ENCODE measurements at regions not wholly inside any gene's neighbourhood (a gene's known extent, or its start where the extent isn't known, plus 50 kb on each side); places are given as distances from the start of the nearest gene placed in this dataset.

DNA sequence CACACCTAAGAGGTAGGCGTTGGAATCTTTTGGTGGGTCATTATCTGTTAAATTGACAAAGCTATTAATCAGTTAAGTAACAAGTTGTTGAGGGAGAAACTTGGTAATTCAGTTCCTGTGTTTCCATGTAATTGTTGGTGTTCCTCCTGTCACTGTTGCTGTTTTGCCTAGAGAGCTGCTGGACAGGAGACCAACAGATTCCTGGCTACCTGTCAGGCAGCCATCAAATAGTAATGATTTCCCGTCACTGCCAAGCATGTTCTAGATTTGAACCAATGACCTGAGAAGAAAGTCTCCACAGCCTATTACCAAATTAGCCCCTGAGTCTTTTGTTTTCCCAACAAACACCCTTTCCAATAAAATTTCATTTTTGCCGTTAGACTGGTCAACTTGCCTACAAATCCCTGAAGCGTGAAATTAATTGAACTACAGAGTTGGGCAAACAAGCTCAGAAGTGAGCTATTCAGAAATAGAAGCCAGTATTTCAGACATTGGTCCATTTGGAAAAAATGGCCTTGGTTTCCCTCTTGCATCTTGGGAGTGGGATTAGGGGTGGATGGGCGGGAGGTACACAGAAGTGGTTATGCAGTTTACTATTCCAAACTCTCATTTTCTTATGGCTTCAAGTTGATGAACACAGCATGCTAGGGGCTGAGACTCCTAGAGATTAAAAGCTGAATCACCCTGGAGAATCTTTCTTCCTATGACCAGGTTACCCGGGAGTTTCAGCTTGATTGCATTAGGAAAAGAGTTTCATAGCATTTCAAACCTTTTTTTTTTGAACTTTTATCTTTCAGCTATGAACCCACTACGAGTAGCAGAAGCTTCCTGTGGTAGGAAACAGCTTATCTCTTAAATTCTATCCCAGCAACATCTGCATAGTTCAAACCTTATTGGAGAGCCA, 262.8 kb upstream of the MAF start:
- WGBS, 5 donors: 74 to 84% (median 82%) methylated on average over 7 of the region's 7 CpGs
- intact Hi-C loops (cut with DNase I; ENCODE audit: low total_unique reads): no loop called here
- no peaks in the 10 kb centered on the region for H3K36me3 ChIP-seq

GRCh38 chr16:79862601-79863000, 262.1 kb upstream of the MAF start:
- no peaks in the 10 kb centered on the region for H3K27me3 ChIP-seq
- no peaks in the 10 kb centered on the region for H3K9me3 ChIP-seq
- DNase-seq: no peak
- no peaks in the 10 kb centered on the region for H3K36me3 ChIP-seq
- 94 to 97% (median 96%) methylated on average over 7 of the region's 7 CpGs for WGBS, 5 donors
- no peaks in the 10 kb centered on the region for H3K4me1 ChIP-seq
- intact Hi-C loops (cut with DNase I; ENCODE audit: low total_unique reads): no loop called here
- no peak overlapping the region for H3K27ac ChIP-seq
- H3K4me3 ChIP-seq: no peak overlapping the region
- TF ChIP-seq POLR2A (IDR thresholded peaks at IDR 0.05) (no peak), EP300 (IDR thresholded peaks at IDR 0.05) (no peak), POLR2AphosphoS5 (IDR thresholded peaks at IDR 0.05) (no peak)
- TF ChIP-seq, protein P1, sequence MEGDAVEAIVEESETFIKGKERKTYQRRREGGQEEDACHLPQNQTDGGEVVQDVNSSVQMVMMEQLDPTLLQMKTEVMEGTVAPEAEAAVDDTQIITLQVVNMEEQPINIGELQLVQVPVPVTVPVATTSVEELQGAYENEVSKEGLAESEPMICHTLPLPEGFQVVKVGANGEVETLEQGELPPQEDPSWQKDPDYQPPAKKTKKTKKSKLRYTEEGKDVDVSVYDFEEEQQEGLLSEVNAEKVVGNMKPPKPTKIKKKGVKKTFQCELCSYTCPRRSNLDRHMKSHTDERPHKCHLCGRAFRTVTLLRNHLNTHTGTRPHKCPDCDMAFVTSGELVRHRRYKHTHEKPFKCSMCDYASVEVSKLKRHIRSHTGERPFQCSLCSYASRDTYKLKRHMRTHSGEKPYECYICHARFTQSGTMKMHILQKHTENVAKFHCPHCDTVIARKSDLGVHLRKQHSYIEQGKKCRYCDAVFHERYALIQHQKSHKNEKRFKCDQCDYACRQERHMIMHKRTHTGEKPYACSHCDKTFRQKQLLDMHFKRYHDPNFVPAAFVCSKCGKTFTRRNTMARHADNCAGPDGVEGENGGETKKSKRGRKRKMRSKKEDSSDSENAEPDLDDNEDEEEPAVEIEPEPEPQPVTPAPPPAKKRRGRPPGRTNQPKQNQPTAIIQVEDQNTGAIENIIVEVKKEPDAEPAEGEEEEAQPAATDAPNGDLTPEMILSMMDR (IDR thresholded peaks at IDR 0.05): no peak

More for the DNA sequence above, 262.8 kb upstream of the MAF start:
- Histone ChIP-seq H3K9me3 (no peaks in the 10 kb centered on the region), H3K27ac (no peak overlapping the region), H3K27me3 (no peaks in the 10 kb centered on the region), H3K4me3 (no peak overlapping the region), H3K4me1 (no peaks in the 10 kb centered on the region)
- no peak for DNase-seq
- TF ChIP-seq POLR2AphosphoS5 (IDR thresholded peaks at IDR 0.05) (no peak), POLR2A (IDR thresholded peaks at IDR 0.05) (no peak), EP300 (IDR thresholded peaks at IDR 0.05) (no peak)
- TF ChIP-seq, protein P1 (IDR thresholded peaks at IDR 0.05): no peak

GRCh38 chr16:79856581-79856980, 256.0 kb upstream of the MAF start:
- TF ChIP-seq EP300 (IDR thresholded peaks at IDR 0.05) (no peak), POLR2A (IDR thresholded peaks at IDR 0.05) (no peak), POLR2AphosphoS5 (IDR thresholded peaks at IDR 0.05) (no peak)
- TF ChIP-seq, protein P1 (IDR thresholded peaks at IDR 0.05): no peak
- no peak overlapping the region for H3K27ac ChIP-seq
- H3K36me3 ChIP-seq: no peaks in the 10 kb centered on the region
- 80 to 91% (median 87%) methylated on average over 11 to 12 of the region's 12 CpGs for WGBS, 5 donors
- no peaks in the 10 kb centered on the region for H3K4me1 ChIP-seq
- intact Hi-C loops (cut with DNase I; ENCODE audit: low total_unique reads): no loop called here
- DNase-seq: no peak
- no peaks in the 10 kb centered on the region for H3K27me3 ChIP-seq
- H3K4me3 ChIP-seq: no peak overlapping the region
- peaks cover 0 to 20% (median 14%) of the 10 kb centered on the region in 4 donors for H3K9me3 ChIP-seq

- no peak overlapping the region for H3K4me3 ChIP-seq
- WGBS, 5 donors: 60 to 77% (median 72%) methylated on average over 3 of the region's 3 CpGs
- H3K9me3 ChIP-seq: peaks cover 0 to 8% (median 6%) of the 10 kb centered on the region in 4 donors
- no peaks in the 10 kb centered on the region for H3K36me3 ChIP-seq
- H3K4me1 ChIP-seq: peaks cover 0 to 20% (median 0%) of the 10 kb centered on the region in 4 donors
- TF ChIP-seq POLR2A (IDR thresholded peaks at IDR 0.05): no peak
- TF ChIP-seq EP300 (IDR thresholded peaks at IDR 0.05): no peak
- TF ChIP-seq, protein P1 (IDR thresholded peaks at IDR 0.05): no peak
- no peak for TF ChIP-seq POLR2AphosphoS5 (IDR thresholded peaks at IDR 0.05)
- no peaks in the 10 kb centered on the region for H3K27me3 ChIP-seq
- no peak for DNase-seq
- intact Hi-C loops (cut with DNase I; ENCODE audit: low total_unique reads): no loop called here
- no peak overlapping the region for H3K27ac ChIP-seq
Measured at GRCh38 chr16:79850348-79850747, 249.8 kb upstream of the MAF start.
